OCI-LY3 (cell line): ENCODE measurements at regions not wholly inside any gene's neighbourhood (a gene's known extent, or its start where the extent isn't known, plus 50 kb on each side); places are given as distances from the start of the nearest gene placed in this dataset.

ENCODE experiments used
- H2AFZ ChIP-seq: fragments of 200-600, 300-600 bp; shearing (Covaris generic); 2 replicates; pipeline ENCODE4 v1.6.0; 2014; ENCODE audit warnings: antibody characterized with exemption, low read depth, low read length
- H3K27ac ChIP-seq: fragments of 200-600, 300-600 bp; sonication (generic); 2 replicates; pipeline ENCODE4 v1.5.1; 2014; ENCODE audit warnings: mild to moderate bottlenecking, low read length, moderate library complexity, mixed read lengths
- H3K27me3 ChIP-seq: fragments of 200-600, 300-600 bp; sonication (generic); 2 replicates; pipeline ENCODE4 v1.6.1; 2014; ENCODE audit warnings: low read depth, low read length, mixed read lengths
- H3K36me3 ChIP-seq: fragments of 200-600, 300-600 bp; sonication (generic); replicated peaks from 2 replicates; pipeline ENCODE3; 2014; ENCODE audit warnings: low read depth, low read length, mixed read lengths
- H3K4me1 ChIP-seq: fragments of 300-600, 200-600 bp; sonication (generic); 2 replicates; pipeline ENCODE4 v1.6.1; 2014; ENCODE audit warnings: low read length, mixed read lengths
- H3K4me2 ChIP-seq: fragments of 200-600, 300-600 bp; sonication (generic); 2 replicates; pipeline ENCODE4 v1.6.1; 2014; ENCODE audit warnings: low read length, mixed read lengths
- H3K4me3 ChIP-seq: fragments of 300-600, 200-600 bp; sonication (generic); 2 replicates; pipeline ENCODE4 v1.5.1; 2014; ENCODE audit warnings: antibody characterized with exemption, mild to moderate bottlenecking, low read length, moderate library complexity
- H3K79me2 ChIP-seq: fragments of 300-600, 200-600 bp; shearing (Covaris generic); 2 replicates; pipeline ENCODE4 v1.6.1; 2014; ENCODE audit warnings: mild to moderate bottlenecking, low read length, mixed read lengths
- H3K9ac ChIP-seq: fragments of 300-600, 200-600 bp; shearing (Covaris generic); 2 replicates; pipeline ENCODE4 v1.6.0; 2014; ENCODE audit warnings: mild to moderate bottlenecking, low read length, moderate library complexity
- H3K9me3 ChIP-seq: fragments of 200-600, 300-600 bp; shearing (Covaris generic); 2 replicates; pipeline ENCODE4 v1.6.1; 2014; ENCODE audit warnings: low read length, mixed read lengths; ENCODE audit not compliant: insufficient read depth
- H4K20me1 ChIP-seq: fragments of 200-600, 300-600 bp; sonication (generic); 2 replicates; pipeline ENCODE4 v1.6.1; 2016; ENCODE audit warnings: low read length, mixed read lengths; ENCODE audit not compliant: insufficient read depth
- CTCF ChIP-seq: fragments of 200-600, 300-600 bp; sonication (generic); IDR thresholded peaks from 2 replicates; pipeline ENCODE4 v1.5.1; 2014; ENCODE audit warnings: antibody characterized with exemption, low read length, low read depth
- EZH2phosphoT487 ChIP-seq: fragments of 200-600 bp; shearing (Covaris generic); IDR thresholded peaks from 2 replicates; pipeline ENCODE4 v1.6.1; 2018; ENCODE audit warnings: antibody characterized with exemption, mixed run types, low read depth

- Histone ChIP-seq H3K4me2 (no peak overlapping the region), H3K79me2 (no peaks in the 10 kb centered on the region), H3K9me3 (no peaks in the 10 kb centered on the region), H3K36me3 (no peaks in the 10 kb centered on the region), H3K4me1 (no peaks in the 10 kb centered on the region), H4K20me1 (no peaks in the 10 kb centered on the region), H3K27ac (no peak overlapping the region), H3K4me3 (no peak overlapping the region), H3K9ac (no peak overlapping the region), H3K27me3 (no peaks in the 10 kb centered on the region), H2AFZ (no peak overlapping the region)
- TF ChIP-seq CTCF (no peak), EZH2phosphoT487 (no peak)
These were observed 417.5 kb downstream of the CDH11 start for GRCh38 chr16:64704386-64704785.

GRCh38 chr16:64702415-64702814 lies 419.4 kb downstream of the CDH11 start:
- TF ChIP-seq CTCF (no peak), EZH2phosphoT487 (no peak)
- Histone ChIP-seq H3K9ac (no peak overlapping the region), H3K79me2 (no peaks in the 10 kb centered on the region), H4K20me1 (no peaks in the 10 kb centered on the region), H3K4me1 (no peaks in the 10 kb centered on the region), H3K27ac (no peak overlapping the region), H3K4me2 (no peak overlapping the region), H3K36me3 (no peaks in the 10 kb centered on the region), H3K4me3 (no peak overlapping the region), H3K9me3 (no peaks in the 10 kb centered on the region), H2AFZ (no peak overlapping the region), H3K27me3 (no peaks in the 10 kb centered on the region)

- H3K4me1 ChIP-seq, result no peaks in the 10 kb centered on the region
- H3K27ac ChIP-seq, result no peak overlapping the region
- H3K4me3 ChIP-seq, result no peak overlapping the region
- H3K9me3 ChIP-seq, result no peaks in the 10 kb centered on the region
- H4K20me1 ChIP-seq, result no peaks in the 10 kb centered on the region
- TF ChIP-seq CTCF, result no peak
- H3K4me2 ChIP-seq, result no peak overlapping the region
- no peaks in the 10 kb centered on the region for H3K36me3 ChIP-seq
- no peaks in the 10 kb centered on the region for H3K79me2 ChIP-seq
- H2AFZ ChIP-seq, result no peak overlapping the region
- no peaks in the 10 kb centered on the region for H3K27me3 ChIP-seq
- H3K9ac ChIP-seq, result no peak overlapping the region
These were observed 421.2 kb downstream of the CDH11 start for GRCh38 chr16:64700628-64701027.

- no peak overlapping the region for H3K27ac ChIP-seq
- no peak overlapping the region for H2AFZ ChIP-seq
- H3K9ac ChIP-seq, result no peak overlapping the region
- no peak overlapping the region for H3K4me2 ChIP-seq
- no peak overlapping the region for H3K4me3 ChIP-seq
- H3K79me2 ChIP-seq, result no peaks in the 10 kb centered on the region
- TF ChIP-seq EZH2phosphoT487 (no peak), CTCF (no peak)
- H3K9me3 ChIP-seq, result no peaks in the 10 kb centered on the region
- H3K36me3 ChIP-seq, result no peaks in the 10 kb centered on the region
- no peaks in the 10 kb centered on the region for H3K27me3 ChIP-seq
- H4K20me1 ChIP-seq, result no peaks in the 10 kb centered on the region
- no peaks in the 10 kb centered on the region for H3K4me1 ChIP-seq
These were observed 425.0 kb downstream of the CDH11 start for GRCh38 chr16:64696866-64697265.
